Endodermal cell (in vitro differentiated cells): ENCODE measurements at regions not wholly inside any gene's neighbourhood (a gene's known extent, or its start where the extent isn't known, plus 50 kb on each side); places are given as distances from the start of the nearest gene placed in this dataset.

Experiments
- DNase-seq: peaks from one replicate; pipeline ENCODE4 v3.0.0-alpha.2; 2017
- H3K27ac ChIP-seq: 2 replicates; pipeline ENCODE4 v1.5.1; 2013; ENCODE audit warnings: mild to moderate bottlenecking, low read depth, low read length, moderate library complexity
- H3K27me3 ChIP-seq: 2 replicates; pipeline ENCODE4 v1.6.1; 2013; ENCODE audit warnings: mild to moderate bottlenecking, low read length, moderate library complexity; ENCODE audit not compliant: insufficient read depth, control insufficient read depth, poor library complexity, severe bottlenecking
- H3K36me3 ChIP-seq: 2 replicates; pipeline ENCODE4 v1.7.0; 2013; ENCODE audit warnings: mild to moderate bottlenecking, low read length, moderate library complexity; ENCODE audit not compliant: control insufficient read depth, insufficient read depth
- H3K4me1 ChIP-seq: one replicate; pipeline ENCODE4 v1.7.0; 2013; ENCODE audit warnings: low read length; ENCODE audit not compliant: control insufficient read depth, insufficient read depth
- H3K4me3 ChIP-seq: 2 replicates; pipeline ENCODE4 v1.5.1; 2013; ENCODE audit warnings: mild to moderate bottlenecking, low read length, moderate library complexity
- H3K9ac ChIP-seq: 2 replicates; pipeline ENCODE4 v1.6.1; 2013; ENCODE audit warnings: mild to moderate bottlenecking, low read length, moderate library complexity; ENCODE audit not compliant: poor library complexity, severe bottlenecking; ENCODE audit errors: extremely low read depth
- H3K9me3 ChIP-seq: 2 replicates; pipeline ENCODE4 v1.6.1; 2013; ENCODE audit warnings: mild to moderate bottlenecking, low read length, moderate library complexity; ENCODE audit not compliant: control insufficient read depth
- H3K27ac Mint-ChIP-seq: 2 replicates; pipeline ENCODE4 v1.8.0; 2020; ENCODE audit warnings: mixed read lengths
- H3K27me3 Mint-ChIP-seq: 2 replicates; pipeline ENCODE4 v1.8.0; 2021; ENCODE audit warnings: mild to moderate bottlenecking, mixed read lengths; ENCODE audit not compliant: insufficient read depth
- H3K36me3 Mint-ChIP-seq: 2 replicates; pipeline ENCODE4 v1.8.0; 2020; ENCODE audit warnings: low read depth, mixed read lengths
- H3K4me1 Mint-ChIP-seq: 2 replicates; pipeline ENCODE4 v1.8.0; 2020; ENCODE audit warnings: mixed read lengths
- H3K4me3 Mint-ChIP-seq: 2 replicates; pipeline ENCODE4 v1.8.0; 2020; ENCODE audit warnings: mild to moderate bottlenecking, moderate library complexity, mixed read lengths
- H3K9me3 Mint-ChIP-seq: 2 replicates; pipeline ENCODE4 v1.8.0; 2020; ENCODE audit warnings: mild to moderate bottlenecking, mixed read lengths
- WGBS, 2 experiments: methylation state at CpG; one replicate each; pipeline versions ENCODE4 v1.1.5 to v1.1.7; 2013; ENCODE audit warnings: missing lambda C conversion rate in 2 of 2, mixed read lengths in 1 of 2; ENCODE audit not compliant: insufficient coverage in 1 of 2, insufficient read length in 1 of 2; 5-methylcytosine and 5-hydroxymethylcytosine counted together
- TF ChIP-seq, protein P1 (sequence below): fragments of 200-600 bp; sonication (generic); conservative IDR thresholded peaks from 2 replicates; pipeline ENCODE4 v1.5.0; 2021; ENCODE audit warnings: antibody characterized with exemption, mild to moderate bottlenecking

DNA sequence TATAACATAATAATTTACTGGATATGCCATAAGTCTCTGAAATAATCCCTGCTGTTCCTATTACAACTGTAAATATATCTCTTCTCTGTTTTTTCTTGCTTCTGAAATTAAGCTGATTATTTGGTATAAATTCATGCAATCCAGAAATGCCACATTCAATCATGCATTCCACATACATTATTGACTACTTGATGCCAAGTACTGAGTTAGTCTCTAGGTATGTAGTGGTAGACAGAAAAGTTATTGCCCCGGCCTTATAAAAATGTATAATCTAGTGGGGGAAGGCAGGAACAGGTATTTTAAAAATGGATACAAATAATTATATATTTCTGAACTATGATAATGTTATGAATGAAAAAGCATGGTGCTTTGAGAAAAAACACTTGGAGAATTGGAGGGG, 338.6 kb upstream of the SNX7 start:
- Histone ChIP-seq H3K9me3 (peaks cover 26% of the 10 kb centered on the region), H3K27ac (no peak overlapping the region), H3K4me1 (peaks cover 6% of the 10 kb centered on the region), H3K4me3 (peak overlapping the region; percentile 59), H3K36me3 (no peaks in the 10 kb centered on the region), H3K9ac (no peak overlapping the region), H3K27me3 (no peaks in the 10 kb centered on the region)
- Mint-ChIP-seq H3K4me3 (no peak overlapping the region), H3K27me3 (no peaks in the 10 kb centered on the region), H3K4me1 (peaks cover 37% of the 10 kb centered on the region), H3K9me3 (peaks cover 9% of the 10 kb centered on the region), H3K27ac (no peak overlapping the region), H3K36me3 (no peaks in the 10 kb centered on the region)
- 100% methylated on average over 1 of the region's 1 CpG; no CpG with 5 or more reads in 1 of the 2 experiments for WGBS, 2 experiments
- DNase-seq = no peak
- TF ChIP-seq, protein P1, sequence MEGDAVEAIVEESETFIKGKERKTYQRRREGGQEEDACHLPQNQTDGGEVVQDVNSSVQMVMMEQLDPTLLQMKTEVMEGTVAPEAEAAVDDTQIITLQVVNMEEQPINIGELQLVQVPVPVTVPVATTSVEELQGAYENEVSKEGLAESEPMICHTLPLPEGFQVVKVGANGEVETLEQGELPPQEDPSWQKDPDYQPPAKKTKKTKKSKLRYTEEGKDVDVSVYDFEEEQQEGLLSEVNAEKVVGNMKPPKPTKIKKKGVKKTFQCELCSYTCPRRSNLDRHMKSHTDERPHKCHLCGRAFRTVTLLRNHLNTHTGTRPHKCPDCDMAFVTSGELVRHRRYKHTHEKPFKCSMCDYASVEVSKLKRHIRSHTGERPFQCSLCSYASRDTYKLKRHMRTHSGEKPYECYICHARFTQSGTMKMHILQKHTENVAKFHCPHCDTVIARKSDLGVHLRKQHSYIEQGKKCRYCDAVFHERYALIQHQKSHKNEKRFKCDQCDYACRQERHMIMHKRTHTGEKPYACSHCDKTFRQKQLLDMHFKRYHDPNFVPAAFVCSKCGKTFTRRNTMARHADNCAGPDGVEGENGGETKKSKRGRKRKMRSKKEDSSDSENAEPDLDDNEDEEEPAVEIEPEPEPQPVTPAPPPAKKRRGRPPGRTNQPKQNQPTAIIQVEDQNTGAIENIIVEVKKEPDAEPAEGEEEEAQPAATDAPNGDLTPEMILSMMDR = no peak

- H3K4me1 Mint-ChIP-seq = peaks cover 29% of the 10 kb centered on the region
- H3K36me3 ChIP-seq = no peaks in the 10 kb centered on the region
- H3K4me3 ChIP-seq = no peak overlapping the region
- no peak overlapping the region for H3K27ac ChIP-seq
- H3K4me3 Mint-ChIP-seq = no peak overlapping the region
- H3K9me3 Mint-ChIP-seq = peaks cover 9% of the 10 kb centered on the region
- H3K4me1 ChIP-seq = peaks cover 6% of the 10 kb centered on the region
- TF ChIP-seq, protein P1 = no peak
- WGBS, 2 experiments = 94% methylated on average over 1 of the region's 1 CpG; no CpG with 5 or more reads in 1 of the 2 experiments
- no peak overlapping the region for H3K9ac ChIP-seq
- peaks cover 26% of the 10 kb centered on the region for H3K9me3 ChIP-seq
- no peaks in the 10 kb centered on the region for H3K27me3 ChIP-seq
- no peaks in the 10 kb centered on the region for H3K27me3 Mint-ChIP-seq
- H3K36me3 Mint-ChIP-seq = no peaks in the 10 kb centered on the region
- DNase-seq = no peak
- no peak overlapping the region for H3K27ac Mint-ChIP-seq
Measured at GRCh38 chr1:98322086-98322485, 339.4 kb upstream of the SNX7 start.

DNA sequence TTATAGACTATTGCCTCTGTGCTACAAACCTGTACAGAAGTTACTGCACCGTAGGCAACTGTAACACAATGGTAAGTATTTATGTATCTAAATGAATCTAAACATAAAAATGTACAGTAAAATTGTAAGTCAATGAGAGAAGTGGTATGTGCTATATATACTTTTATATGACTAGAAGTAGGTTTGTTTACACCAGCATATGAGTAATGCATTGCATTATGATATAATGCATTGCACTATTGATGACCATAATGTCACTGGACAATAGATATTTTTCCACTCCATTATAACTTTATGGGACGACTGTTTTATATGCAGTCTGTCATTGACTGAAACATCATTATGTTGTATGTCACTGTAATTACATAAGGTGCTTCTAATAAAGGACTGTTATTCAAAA, 340.3 kb upstream of the SNX7 start:
- no peak overlapping the region for H3K4me3 ChIP-seq
- no peaks in the 10 kb centered on the region for H3K36me3 ChIP-seq
- H3K4me1 ChIP-seq = peaks cover 3% of the 10 kb centered on the region
- no peak overlapping the region for H3K9ac ChIP-seq
- no peak overlapping the region for H3K27ac Mint-ChIP-seq
- H3K4me3 Mint-ChIP-seq = no peak overlapping the region
- H3K27ac ChIP-seq = no peak overlapping the region
- 100% methylated on average over 1 of the region's 2 CpGs; no CpG with 5 or more reads in 1 of the 2 experiments for WGBS, 2 experiments
- peaks cover 26% of the 10 kb centered on the region for H3K4me1 Mint-ChIP-seq
- no peaks in the 10 kb centered on the region for H3K36me3 Mint-ChIP-seq
- TF ChIP-seq, protein P1 = no peak
- peaks cover 26% of the 10 kb centered on the region for H3K9me3 ChIP-seq
- H3K27me3 ChIP-seq = no peaks in the 10 kb centered on the region
- no peak for DNase-seq
- peaks cover 9% of the 10 kb centered on the region for H3K9me3 Mint-ChIP-seq
- H3K27me3 Mint-ChIP-seq = no peaks in the 10 kb centered on the region
